K562 (cell line): ENCODE measurements at regions not wholly inside any gene's neighbourhood (a gene's known extent, or its start where the extent isn't known, plus 50 kb on each side); places are given as distances from the start of the nearest gene placed in this dataset.

Experiments
- ATAC-seq: fragments of 200-7000 bp; cut with Tn5 transposase; 3 replicates; pipeline ENCODE4 v1.9.1; 2020; ENCODE audit warnings: moderate library complexity
- BruUV-seq: library from RNA; stranded (reverse); fragments of 400-500 nt; replicated peaks from 2 replicates; lab custom pipeline; 2021; lab: Mats Ljungman, UMichigan
- CTCF ChIA-PET: fragments of 300-600 bp; formaldehyde crosslinking; extraction: SDS; loops from one replicate; lab custom pipeline; 2021; ENCODE audit warnings: low intra/inter-chr PET ratio; lab: Yijun Ruan, JAX
- POLR2A ChIA-PET: fragments of 300-600, 350-650 bp; sonication (Branson Sonifier 250); formaldehyde crosslinking; extraction: SDS; loops from one replicate; lab custom pipeline; 2021; ENCODE audit warnings: antibody characterized with exemption, inconsistent platforms; lab: Yijun Ruan, JAX
- DNase-seq, 4 experiments: peaks; one replicate each; pipeline versions ENCODE4 v3.0.0 to v3.0.0-alpha.2; 2011 to 2018; ENCODE audit warnings: low spot score in 3 of 4, mixed read lengths in 3 of 4; ENCODE audit errors: extremely low read depth in 1 of 4
- FAIRE-seq: peaks from 2 replicates; lab custom pipeline; 2011; peaks lifted over from hg19 to GRCh38; lab: Jason Lieb, UNC
- H2AFZ ChIP-seq: 2 replicates; pipeline ENCODE4 v1.6.0; 2011; ENCODE audit warnings: low read depth, low read length, control low read depth, inconsistent platforms
- H3K27ac ChIP-seq: fragments of 200-600 bp; 3 replicates; pipeline ENCODE4 v1.8.0; 2011; ENCODE audit warnings: low read depth, mild to moderate bottlenecking, control low read depth, inconsistent platforms, low read length, moderate library complexity, mixed read lengths; ENCODE audit errors: extremely low read depth
- H3K27me3 ChIP-seq, 2 experiments: fragments of 300-600 bp in 1 of 2; 2 replicates in 1 of 2; 3 replicates in 1 of 2; pipeline versions ENCODE4 v1.6.0 to v1.8.0; 2011; ENCODE audit warnings: inconsistent platforms in 2 of 2, low read length in 2 of 2, mild to moderate bottlenecking in 1 of 2, mixed read lengths in 1 of 2, moderate library complexity in 1 of 2; ENCODE audit not compliant: control insufficient read depth in 2 of 2, insufficient read depth in 2 of 2
- H3K36me3 ChIP-seq: fragments of 300-600 bp; 3 replicates; pipeline ENCODE4 v1.8.0; 2011; ENCODE audit warnings: mild to moderate bottlenecking, low read length, inconsistent platforms; ENCODE audit not compliant: control insufficient read depth, insufficient read depth
- H3K4me1 ChIP-seq, 2 experiments: fragments of 200-600 bp in 1 of 2; replicated peaks in 1 of 2; 2 replicates in 1 of 2; 3 replicates in 1 of 2; pipeline versions ENCODE4 v1.5.1 to v1.8.0; 2011; ENCODE audit warnings: inconsistent platforms in 2 of 2, low read length in 2 of 2, mild to moderate bottlenecking in 1 of 2, mixed read lengths in 1 of 2, moderate library complexity in 1 of 2; ENCODE audit not compliant: control insufficient read depth in 2 of 2, insufficient read depth in 2 of 2
- H3K4me2 ChIP-seq: 2 replicates; pipeline ENCODE4 v1.6.1; 2011; ENCODE audit warnings: low read length, control low read depth, inconsistent platforms, mixed read lengths; ENCODE audit not compliant: insufficient read depth
- H3K4me3 ChIP-seq: fragments of 200-600 bp; sonication (generic), shearing (Covaris generic); 2 replicates; pipeline ENCODE4 v1.5.1; 2016; ENCODE audit warnings: control low read depth, inconsistent platforms
- H3K79me2 ChIP-seq: fragments of 200-600 bp; 3 replicates; pipeline ENCODE4 v1.8.0; 2011; ENCODE audit warnings: low read length, inconsistent platforms; ENCODE audit not compliant: control insufficient read depth, insufficient read depth
- H3K9ac ChIP-seq, 2 experiments: 2 replicates each; pipeline versions ENCODE4 v1.6.0 to v1.6.1; 2011; ENCODE audit warnings: low read depth in 2 of 2, low read length in 2 of 2, control low read depth in 1 of 2, inconsistent platforms in 1 of 2, mild to moderate bottlenecking in 1 of 2, mixed read lengths in 1 of 2; ENCODE audit not compliant: insufficient read depth in 1 of 2
- H3K9me1 ChIP-seq: one replicate; pipeline ENCODE4 v1.6.0; 2011; ENCODE audit warnings: inconsistent platforms, mild to moderate bottlenecking, low read length, moderate library complexity; ENCODE audit not compliant: control insufficient read depth, insufficient read depth
- H3K9me3 ChIP-seq: replicated peaks from 2 replicates; pipeline ENCODE4 v1.5.1; 2011; ENCODE audit warnings: low read depth, low read length, inconsistent platforms; ENCODE audit not compliant: control insufficient read depth, insufficient read depth
- H4K20me1 ChIP-seq: replicated peaks from 2 replicates; pipeline ENCODE4 v1.6.1; 2011; ENCODE audit warnings: low read length, inconsistent platforms, mixed read lengths; ENCODE audit not compliant: control insufficient read depth, insufficient read depth
- BCL6 ChIP-seq: fragments of 250-450 bp; sonication (Bioruptor Pico); IDR thresholded peaks from 2 replicates; pipeline ENCODE4 v1.4.0; 2020
- BRF1 ChIP-seq: IDR thresholded peaks from 3 replicates; pipeline ENCODE4 v1.6.1; 2011; ENCODE audit warnings: borderline replicate concordance, mild to moderate bottlenecking; ENCODE audit not compliant: insufficient read length; ENCODE audit errors: extremely low read depth
- DPF2 ChIP-seq: fragments of 450-650 bp; IDR thresholded peaks from 2 replicates; pipeline ENCODE4 v1.6.1; 2016
- ETV1 ChIP-seq: fragments of 450-650 bp; conservative IDR thresholded peaks from 2 replicates; pipeline ENCODE4 v1.6.1; 2016; ENCODE audit warnings: missing genetic modification characterization, control low read depth, low read depth, missing compliant biosample characterization
- FOXJ3 ChIP-seq: sonication (generic); formaldehyde crosslinking; IDR thresholded peaks from 2 replicates; pipeline ENCODE4 v1.4.0; 2020; ENCODE audit warnings: mild to moderate bottlenecking, missing genetic modification reagents
- FOXO4 ChIP-seq: fragments of 450-650 bp; formaldehyde crosslinking; IDR thresholded peaks from 2 replicates; pipeline ENCODE4 v1.4.0; 2020; ENCODE audit warnings: mild to moderate bottlenecking, moderate library complexity
- GATA2 ChIP-seq: sonication (generic); formaldehyde crosslinking; IDR thresholded peaks from 2 replicates; pipeline ENCODE4 v1.4.0; 2020; ENCODE audit warnings: mild to moderate bottlenecking, missing genetic modification reagents
- IFI16 ChIP-seq: fragments of 250-450 bp; sonication (Bioruptor Pico); IDR thresholded peaks from 2 replicates; pipeline ENCODE4 v2.1.2; 2022; ENCODE audit warnings: mild to moderate bottlenecking, inconsistent platforms
- MECOM ChIP-seq: fragments of 250-450 bp; sonication (Bioruptor Pico); IDR thresholded peaks from 2 replicates; pipeline ENCODE4 v1.8.0; 2022; ENCODE audit warnings: inconsistent platforms
- MTA3 ChIP-seq: fragments of 450-650 bp; formaldehyde crosslinking; IDR thresholded peaks from 2 replicates; pipeline ENCODE4 v1.6.1; 2017; ENCODE audit warnings: mild to moderate bottlenecking, borderline replicate concordance
- NRF1 ChIP-seq, 2 experiments: fragments of 450-650 bp; IDR thresholded peaks in 1 of 2; conservative IDR thresholded peaks in 1 of 2; 2 replicates each; pipeline ENCODE4 v1.6.1; 2014; ENCODE audit warnings: mild to moderate bottlenecking in 2 of 2
- SMARCB1 ChIP-seq: IDR thresholded peaks from 2 replicates; pipeline ENCODE4 v1.6.1; 2011; ENCODE audit warnings: improper control_type of control experiment, low read depth; ENCODE audit not compliant: insufficient read length
- TCF3 ChIP-seq: sonication (generic); formaldehyde crosslinking; IDR thresholded peaks from 2 replicates; pipeline ENCODE4 v1.4.0; 2020; ENCODE audit warnings: mild to moderate bottlenecking, missing genetic modification reagents
- YY1 ChIP-seq, 3 experiments: IDR thresholded peaks; 2 replicates each; pipeline ENCODE4 v1.6.1; 2011; ENCODE audit warnings: low read length in 2 of 3, mild to moderate bottlenecking in 2 of 3, moderate library complexity in 2 of 3, borderline replicate concordance in 1 of 3, control low read depth in 1 of 3, low read depth in 1 of 3; ENCODE audit not compliant: insufficient read depth in 3 of 3, insufficient replicate concordance in 2 of 3, control insufficient read depth in 1 of 3, insufficient read length in 1 of 3; ENCODE audit errors: extremely low read depth in 1 of 3
- ZNF699 ChIP-seq: fragments of 250-450 bp; sonication (Bioruptor Pico); IDR thresholded peaks from 2 replicates; pipeline ENCODE4 v1.8.0; 2021; ENCODE audit warnings: mild to moderate bottlenecking, moderate library complexity; ENCODE audit not compliant: insufficient replicate concordance
- WGBS: fragments of 100-300 bp; shearing (Covaris generic); methylation state at CpG from one replicate; pipeline ENCODE4 v1.1.6; 2016; ENCODE audit warnings: low coverage, mixed read lengths; ENCODE audit not compliant: insufficient coverage; ENCODE audit errors: missing lambda C conversion rate; 5-methylcytosine and 5-hydroxymethylcytosine counted together
- in situ Hi-C: fragments of 300-500 bp; cut with MboI; formaldehyde crosslinking; loops from 4 replicates; pipeline ENCODE4 v1.15.0; 2018; ENCODE audit warnings: inconsistent platforms, mixed read lengths
- intact Hi-C: fragments of 100-400 bp; cut with micrococcal nuclease; formaldehyde crosslinking; loops from 2 replicates; pipeline ENCODE4 v1.14.2; 2022
- TF ChIP-seq, protein P1 (sequence below): sonication (generic); formaldehyde crosslinking; IDR thresholded peaks from 2 replicates; pipeline ENCODE4 v1.9.0; 2022; ENCODE audit warnings: mild to moderate bottlenecking, missing genetic modification reagents

- Histone ChIP-seq H3K4me3 (no peak overlapping the region), H3K27ac (no peak overlapping the region), H3K79me2 (no peaks in the 10 kb centered on the region), H3K4me1 (no peaks in the 10 kb centered on the region), H3K4me2 (no peak overlapping the region), H3K9me3 (no peaks in the 10 kb centered on the region; the same call in 1 of the 2 replicates), H3K9ac (no peak overlapping the region), H2AFZ (no peak overlapping the region), H4K20me1 (no peaks in the 10 kb centered on the region), H3K36me3 (no peaks in the 10 kb centered on the region), H3K9me1 (no peaks in the 10 kb centered on the region), H3K27me3 (no peaks in the 10 kb centered on the region)
- 0% methylated on average over 5 of the region's 5 CpGs for WGBS
- no peak for TF ChIP-seq BCL6
- BruUV-seq: no TSS peak
- intact Hi-C loops (no loop called here), in situ Hi-C loops (no loop called here)
- POLR2A ChIA-PET: no interaction called here
- CTCF ChIA-PET: no interaction called here
- ATAC-seq (no peak), FAIRE-seq (no peak), DNase-seq (no peak)
Measured at GRCh38 chr2:34998741-34999140, 1356.8 kb upstream of the CRIM1 start.

DNA sequence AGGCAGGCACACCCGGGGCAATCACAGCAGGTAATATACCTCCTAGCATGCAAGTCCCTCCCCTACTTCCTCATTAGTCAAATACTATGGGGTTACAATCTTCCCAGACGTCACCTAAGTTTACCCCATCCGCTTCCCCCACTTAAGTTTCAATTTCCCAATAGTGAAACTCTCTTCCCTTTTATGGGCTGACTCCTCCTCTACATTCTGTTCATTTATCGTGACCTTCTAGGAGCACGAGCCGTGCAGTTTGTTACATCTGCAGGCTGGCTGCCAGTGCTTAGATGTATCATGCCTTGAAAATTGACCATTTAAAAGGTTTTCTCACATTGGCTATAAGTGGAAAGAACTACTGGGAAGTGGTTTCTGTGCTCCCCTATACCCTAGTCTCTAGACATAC is 1357.8 kb upstream of the CRIM1 start:
- H2AFZ ChIP-seq: no peak overlapping the region
- DNase-seq (no peak), FAIRE-seq (no peak), ATAC-seq (no peak)
- H3K79me2 ChIP-seq: no peaks in the 10 kb centered on the region
- no peaks in the 10 kb centered on the region for H3K4me1 ChIP-seq
- no peak overlapping the region for H3K4me3 ChIP-seq
- H3K4me2 ChIP-seq: no peak overlapping the region
- H3K27ac ChIP-seq: no peak overlapping the region
- 3% methylated on average over 6 of the region's 6 CpGs for WGBS
- intact Hi-C loops (no loop called here), in situ Hi-C loops (no loop called here)
- H3K9me3 ChIP-seq: no peaks in the 10 kb centered on the region; the same call in 1 of the 2 replicates
- H3K36me3 ChIP-seq: no peaks in the 10 kb centered on the region
- ChIA-PET POLR2A (no interaction called here), CTCF (no interaction called here)
- H3K9me1 ChIP-seq: no peaks in the 10 kb centered on the region
- BruUV-seq: no TSS peak
- no peaks in the 10 kb centered on the region for H3K27me3 ChIP-seq
- H3K9ac ChIP-seq: no peak overlapping the region
- no peaks in the 10 kb centered on the region for H4K20me1 ChIP-seq
- TF ChIP-seq GATA2 (CRISPR knock-in tag) (no peak), NRF1 (conservative IDR thresholded peaks at IDR 0.05 in 1 of 2, IDR thresholded peaks at IDR 0.05 in 1 of 2) (no peak), SMARCB1 (no peak), IFI16 (CRISPR knock-in tag) (no peak), FOXO4 (CRISPR knock-in tag) (no peak), FOXJ3 (CRISPR knock-in tag) (no peak), YY1 (IDR thresholded peaks at IDR 0.05; ENCODE audit: borderline replicate concordance in 1 of 3, control insufficient read depth in 1 of 3, extremely low read depth in 1 of 3, insufficient read depth in 3 of 3, insufficient read length in 1 of 3, insufficient replicate concordance in 2 of 3, low read depth in 1 of 3, low read length in 2 of 3) (no peak), DPF2 (no peak), ZNF699 (CRISPR knock-in tag) (no peak), MECOM (CRISPR knock-in tag) (no peak), TCF3 (no peak), BRF1 (no peak), MTA3 (no peak), ETV1 (no peak)
- TF ChIP-seq, protein P1, sequence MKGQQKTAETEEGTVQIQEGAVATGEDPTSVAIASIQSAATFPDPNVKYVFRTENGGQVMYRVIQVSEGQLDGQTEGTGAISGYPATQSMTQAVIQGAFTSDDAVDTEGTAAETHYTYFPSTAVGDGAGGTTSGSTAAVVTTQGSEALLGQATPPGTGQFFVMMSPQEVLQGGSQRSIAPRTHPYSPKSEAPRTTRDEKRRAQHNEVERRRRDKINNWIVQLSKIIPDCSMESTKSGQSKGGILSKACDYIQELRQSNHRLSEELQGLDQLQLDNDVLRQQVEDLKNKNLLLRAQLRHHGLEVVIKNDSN (CRISPR knock-in tag): no peak
